ENCODE measurements at regions not wholly inside any gene's neighbourhood (a gene's known extent, or its start where the extent isn't known, plus 50 kb on each side); places are given as distances from the start of the nearest gene placed in this dataset.

DNA sequence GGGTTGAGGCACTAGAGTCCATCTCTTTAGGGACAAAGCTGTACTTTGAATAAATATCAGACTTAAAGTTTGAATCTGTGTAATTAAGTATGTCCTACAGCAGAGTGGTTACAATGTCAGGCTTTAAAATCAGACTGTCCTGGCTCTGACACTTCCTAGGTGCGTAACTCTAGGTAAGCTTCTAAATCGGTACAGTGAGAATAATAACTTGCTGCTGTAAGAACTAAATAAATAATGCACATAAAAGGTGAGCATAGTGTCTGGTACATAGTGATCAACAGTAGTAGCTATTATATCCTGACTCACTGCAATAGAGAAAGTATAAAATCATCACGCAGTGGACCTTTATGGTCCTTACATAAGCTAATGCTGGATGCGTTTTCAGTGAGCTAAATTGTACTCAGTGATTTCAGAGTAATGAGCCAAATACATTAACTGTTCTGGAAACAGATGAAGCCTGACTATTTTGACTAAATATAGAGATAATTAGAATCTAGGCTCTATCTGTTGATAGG lies 72.2 kb upstream of the PDK4 start:
- no peak for TF ChIP-seq GATA2 (IDR thresholded peaks at IDR 0.05; ENCODE audit: low read depth, low read length)
- no peak for TF ChIP-seq GATA3 (IDR thresholded peaks at IDR 0.05; ENCODE audit: low read depth, low read length)
